Stomach (tissue), 8 donors: ENCODE measurements at regions not wholly inside any gene's neighbourhood (a gene's known extent, or its start where the extent isn't known, plus 50 kb on each side); places are given as distances from the start of the nearest gene placed in this dataset.

ENCODE experiments used
- DNase-seq, 2 donors: peaks; one replicate each; pipeline versions ENCODE4 v3.0.0 to v3.0.0-alpha.2; 2013 to 2019
- H3K27ac ChIP-seq, 5 donors: fragments of 200-600 bp in 4 of 5; sonication (generic) in 4 of 5; one replicate each; pipeline ENCODE4 v1.5.1; 2013 to 2019; ENCODE audit warnings: mild to moderate bottlenecking in 1 of 5, moderate library complexity in 1 of 5
- H3K27me3 ChIP-seq, 3 donors: fragments of 200-600 bp; sonication (generic); one replicate each; pipeline ENCODE4 v1.5.1; 2017 to 2019; ENCODE audit warnings: mixed run types in 1 of 3
- H3K36me3 ChIP-seq, 4 donors: fragments of 200-600 bp; sonication (generic); 1 replicate in 3 of 4; 2 replicates in 1 of 4; pipeline ENCODE4 v1.5.1; 2016 to 2019
- H3K4me1 ChIP-seq, 4 donors: fragments of 200-600 bp; sonication (generic); one replicate each; pipeline ENCODE4 v1.5.1; 2016 to 2019
- H3K4me3 ChIP-seq, 4 donors: fragments of 200-600 bp; sonication (generic) in 3 of 4; one replicate each; pipeline ENCODE4 v1.5.1; 2016 to 2019; ENCODE audit warnings: mild to moderate bottlenecking in 1 of 4
- H3K9me3 ChIP-seq, 4 donors: fragments of 200-600 bp; sonication (generic); one replicate each; pipeline ENCODE4 v1.5.1; 2016 to 2019
- CTCF ChIP-seq, 7 experiments: fragments of 450-650 bp in 4 of 7; fragments of 200-600 bp in 3 of 7; sonication (generic) in 3 of 7; IDR thresholded peaks; one replicate each; pipeline ENCODE4 v1.5.1; 2016 to 2019; ENCODE audit warnings: antibody characterized with exemption in 7 of 7, control low read depth in 2 of 7, mild to moderate bottlenecking in 1 of 7
- EP300 ChIP-seq: sonication (generic); formaldehyde crosslinking; IDR thresholded peaks from one replicate; pipeline ENCODE4 v1.6.1; 2017; ENCODE audit warnings: antibody characterized with exemption
- POLR2A ChIP-seq, 4 donors: fragments of 450-650 bp; IDR thresholded peaks; one replicate each; pipeline ENCODE4 v1.6.1; 2016; ENCODE audit warnings: antibody characterized with exemption in 4 of 4, control low read depth in 2 of 4, mild to moderate bottlenecking in 1 of 4, moderate library complexity in 1 of 4
- POLR2AphosphoS5 ChIP-seq, 3 donors: sonication (generic); formaldehyde crosslinking; IDR thresholded peaks; one replicate each; pipeline ENCODE4 v1.6.1; 2016; ENCODE audit warnings: antibody characterized with exemption in 3 of 3
- WGBS, 5 donors: extraction: QIAGEN DNeasy Blood & Tissue Kit in 3 of 5; methylation state at CpG; one replicate each; pipeline versions ENCODE4 v1.1.5 to v1.1.7; 2013 to 2018; 5-methylcytosine and 5-hydroxymethylcytosine counted together
- intact Hi-C: fragments of 100-400 bp; cut with DNase I; formaldehyde crosslinking; loops from one replicate; pipeline ENCODE4 v1.15.1; 2023; ENCODE audit warnings: low total_unique reads
- donor health status: healthy with polysubstance abuse.
- donor health status: Bipolar disorder and iron deficiency.
- donor health status: healthy.

DNA sequence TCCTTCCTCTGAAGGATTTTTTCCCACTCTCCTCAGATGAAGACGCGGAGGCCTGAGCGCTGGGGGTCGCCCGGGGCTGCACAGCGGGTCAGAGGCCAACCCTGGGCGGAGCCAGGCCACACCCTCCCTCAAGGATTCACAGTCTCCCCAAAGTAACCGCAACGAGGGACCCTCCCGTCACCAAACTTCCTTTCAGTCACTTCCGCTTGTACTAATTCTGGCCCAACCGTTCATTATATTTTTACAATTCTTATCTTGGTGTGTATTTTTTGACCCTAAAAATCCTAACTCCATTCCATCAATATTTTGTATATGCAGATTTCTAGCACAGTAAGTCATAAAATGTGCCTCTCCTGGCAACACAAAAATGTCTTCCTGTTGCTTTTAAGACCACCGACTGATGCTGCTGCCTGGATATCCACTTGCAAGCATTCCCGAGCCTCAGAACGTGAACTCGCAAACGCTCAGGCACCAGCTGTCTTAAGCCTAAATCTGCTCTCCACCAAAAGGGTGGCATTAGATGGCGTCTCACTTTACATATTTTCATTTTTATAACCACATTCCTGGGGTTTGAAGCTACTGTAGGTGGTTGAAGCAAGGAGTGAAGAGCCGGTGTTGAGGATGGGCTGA, 128.0 kb downstream of the DLL1 start:
- H3K36me3 ChIP-seq: no peaks in the 10 kb centered on the region
- H3K4me3 ChIP-seq: no peak overlapping the region
- intact Hi-C loops: no loop called here
- DNase-seq: no peak
- no peaks in the 10 kb centered on the region for H3K27me3 ChIP-seq
- H3K4me1 ChIP-seq: peaks cover 0 to 22% (median 17%) of the 10 kb centered on the region in 4 donors
- H3K9me3 ChIP-seq: no peaks in the 10 kb centered on the region
- no peak for TF ChIP-seq EP300
- no peak for TF ChIP-seq CTCF (IDR thresholded peaks at IDR 0.05)
- TF ChIP-seq POLR2AphosphoS5 (IDR thresholded peaks at IDR 0.05): no peak
- TF ChIP-seq POLR2A (IDR thresholded peaks at IDR 0.05): no peak
- H3K27ac ChIP-seq: no peak overlapping the region
- 86 to 96% (median 91%) methylated on average over 19 of the region's 19 CpGs for WGBS, 5 donors

- no peak for DNase-seq
- TF ChIP-seq POLR2A (IDR thresholded peaks at IDR 0.05): no peak
- no peak for TF ChIP-seq POLR2AphosphoS5 (IDR thresholded peaks at IDR 0.05)
- no peak for TF ChIP-seq EP300
- no peak for TF ChIP-seq CTCF (IDR thresholded peaks at IDR 0.05)
- intact Hi-C loops: no loop called here
These were observed 128.7 kb downstream of the DLL1 start for GRCh38 chr6:170162011-170162774.

DNA sequence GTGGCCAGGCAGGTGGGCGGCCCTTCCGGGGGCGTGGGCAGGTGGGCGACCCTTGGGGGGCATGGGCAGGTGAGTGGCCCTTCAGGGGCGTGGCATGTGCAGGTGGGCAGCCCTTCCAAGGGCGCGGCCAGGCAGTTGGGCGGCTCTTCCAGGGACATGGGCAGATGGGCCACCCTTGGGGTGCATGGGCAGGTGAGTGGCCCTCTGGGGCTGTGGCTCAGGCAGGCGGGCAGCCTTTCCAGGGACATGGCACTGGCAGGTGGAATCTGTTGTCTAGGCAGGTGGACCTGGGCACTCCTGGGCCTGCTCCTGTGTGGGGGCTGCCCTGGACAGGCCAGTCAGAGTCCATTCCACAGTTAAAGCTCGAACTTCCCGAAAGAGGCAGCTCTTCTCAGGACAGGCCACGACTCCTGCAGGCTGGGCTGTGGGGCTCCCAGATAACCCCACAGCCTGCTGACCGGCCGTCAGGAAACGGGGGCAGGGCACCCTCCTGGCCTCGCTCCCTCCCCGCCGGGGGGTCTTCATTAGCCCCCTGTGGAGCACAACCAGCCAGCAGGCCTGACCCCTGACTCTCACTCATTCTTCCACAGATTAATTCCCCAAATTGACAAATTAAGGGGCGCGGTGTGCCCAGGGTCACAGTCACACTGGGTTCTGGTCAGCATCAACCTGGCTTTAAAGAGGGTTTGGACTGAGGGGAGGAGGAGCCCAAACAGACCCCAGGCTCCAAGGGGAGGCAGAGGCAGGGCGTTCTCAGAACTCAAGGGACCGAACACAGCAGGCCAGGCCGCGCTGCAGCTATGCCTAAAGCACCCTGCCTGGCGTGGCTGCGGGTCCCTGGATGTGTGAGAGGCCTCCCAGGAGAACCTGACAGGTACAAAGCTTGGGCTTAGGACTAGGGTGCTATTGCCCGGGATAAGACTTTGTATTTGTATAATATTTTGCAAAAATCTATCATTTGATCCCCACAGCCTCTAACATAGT, 130.0 kb downstream of the DLL1 start:
- H3K9me3 ChIP-seq: no peaks in the 10 kb centered on the region
- intact Hi-C loops: no loop called here
- H3K36me3 ChIP-seq: no peaks in the 10 kb centered on the region
- no peaks in the 10 kb centered on the region for H3K27me3 ChIP-seq
- no peak for TF ChIP-seq POLR2AphosphoS5 (IDR thresholded peaks at IDR 0.05)
- H3K4me3 ChIP-seq: no peak overlapping the region
- no peak for DNase-seq
- peaks cover 0 to 14% (median 12%) of the 10 kb centered on the region in 4 donors for H3K4me1 ChIP-seq
- 84 to 94% (median 92%) methylated on average over 9 to 27 of the region's 27 CpGs for WGBS, 5 donors
- no peak overlapping the region for H3K27ac ChIP-seq

More at GRCh38 chr6:170162011-170162774, 128.7 kb downstream of the DLL1 start:
- H3K9me3 ChIP-seq: no peaks in the 10 kb centered on the region
- H3K4me1 ChIP-seq: peaks cover 0 to 21% (median 17%) of the 10 kb centered on the region in 4 donors
- H3K36me3 ChIP-seq: no peaks in the 10 kb centered on the region
- no peak overlapping the region for H3K4me3 ChIP-seq
- WGBS, 5 donors: 94 to 97% (median 95%) methylated on average over 26 to 27 of the region's 27 CpGs
- H3K27ac ChIP-seq: no peak overlapping the region
- H3K27me3 ChIP-seq: no peaks in the 10 kb centered on the region

DNA sequence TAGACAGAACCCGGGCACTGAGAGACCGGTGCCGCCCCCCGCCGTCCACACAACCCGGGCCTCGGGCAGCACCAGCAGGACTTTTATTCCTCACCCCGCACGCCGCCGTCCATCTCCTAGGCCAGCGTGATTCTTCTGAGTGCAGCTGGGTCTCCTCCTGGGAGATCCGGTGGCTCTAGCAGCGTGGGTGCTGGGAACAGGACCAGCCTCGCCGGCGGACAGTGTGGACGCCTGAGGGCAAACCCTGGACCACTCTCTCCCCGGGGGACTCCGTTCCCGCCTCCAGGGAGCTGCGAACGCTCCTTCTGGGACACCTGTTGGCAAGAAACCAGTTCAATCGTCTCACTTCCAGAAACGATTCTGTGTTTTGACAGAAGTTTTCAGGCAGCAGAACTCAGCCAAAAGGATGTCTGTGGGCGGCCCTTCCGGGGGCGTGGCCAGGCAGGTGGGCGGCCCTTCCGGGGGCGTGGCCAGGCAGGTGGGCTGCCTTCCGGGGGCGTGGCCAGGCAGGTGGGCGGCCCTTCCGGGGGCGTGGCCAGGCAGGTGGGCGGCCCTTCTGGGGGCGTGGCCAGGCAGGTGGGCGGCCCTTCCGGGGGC, 130.7 kb downstream of the DLL1 start:
- no peak for DNase-seq
- Histone ChIP-seq H3K9me3 (no peaks in the 10 kb centered on the region), H3K27ac (no peak overlapping the region), H3K27me3 (no peaks in the 10 kb centered on the region), H3K36me3 (no peaks in the 10 kb centered on the region), H3K4me3 (no peak overlapping the region), H3K4me1 (peaks cover 0 to 7% (median 5%) of the 10 kb centered on the region in 4 donors)
- intact Hi-C loops: no loop called here
- TF ChIP-seq EP300 (no peak), CTCF (IDR thresholded peaks at IDR 0.05) (no peak), POLR2AphosphoS5 (IDR thresholded peaks at IDR 0.05) (no peak), POLR2A (IDR thresholded peaks at IDR 0.05) (no peak)
- WGBS, 5 donors: 89 to 93% (median 92%) methylated on average over 28 to 40 of the region's 40 CpGs
